Activated T-helper 1 cell treated with anti-CD3 and anti-CD28 coated beads, Interleukin-2, amount 50 U/mL, for 16 hours (primary cell): ENCODE measurements at regions not wholly inside any gene's neighbourhood (a gene's known extent, or its start where the extent isn't known, plus 50 kb on each side); places are given as distances from the start of the nearest gene placed in this dataset.

Experiments used
- DNase-seq, 2 donors: peaks; one replicate each; pipeline ENCODE4 v3.0.0-alpha.2; 2020; ENCODE audit warnings: low read depth in 1 of 2, low spot score in 1 of 2

DNA sequence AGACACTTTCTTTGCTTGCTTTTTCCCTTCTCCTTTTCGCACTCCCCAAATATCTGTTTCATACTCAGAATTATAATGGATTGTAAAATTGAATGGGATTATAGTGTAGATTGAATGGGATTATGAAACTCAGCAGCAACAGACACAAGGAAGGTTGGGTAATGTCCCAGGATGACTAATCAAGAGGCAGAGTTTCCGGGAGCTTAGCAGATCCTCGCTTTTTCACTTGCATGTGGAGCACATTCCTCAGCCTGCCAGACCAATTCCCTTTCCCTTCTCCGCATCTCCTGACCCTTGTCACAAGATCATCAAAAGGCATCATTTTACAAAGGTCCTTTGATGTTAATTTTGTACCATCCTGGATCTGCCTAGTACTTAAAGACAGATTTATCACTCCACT, 55.1 kb upstream of the SLC1A1 start:
- no peak for DNase-seq

DNA sequence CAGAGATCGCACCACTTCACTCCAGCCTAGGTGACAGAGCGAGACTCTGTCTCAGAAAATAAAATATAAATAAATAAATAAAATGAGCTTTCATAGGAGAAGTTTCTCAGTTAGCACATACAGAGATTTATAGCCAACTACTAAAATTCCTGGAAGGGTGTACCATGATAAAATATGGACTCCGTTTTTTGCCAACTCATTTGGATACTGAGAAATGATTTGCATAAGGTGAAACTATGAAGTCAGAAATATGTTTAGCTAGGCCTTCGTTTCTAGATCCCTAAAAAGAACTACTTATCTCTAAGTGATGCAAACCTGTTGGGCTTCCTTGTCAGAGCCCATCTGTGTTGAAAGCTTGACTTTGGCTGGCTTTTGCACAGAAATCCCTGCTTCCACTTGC, 56.9 kb upstream of the SLC1A1 start:
- DNase-seq, result no peak

DNA sequence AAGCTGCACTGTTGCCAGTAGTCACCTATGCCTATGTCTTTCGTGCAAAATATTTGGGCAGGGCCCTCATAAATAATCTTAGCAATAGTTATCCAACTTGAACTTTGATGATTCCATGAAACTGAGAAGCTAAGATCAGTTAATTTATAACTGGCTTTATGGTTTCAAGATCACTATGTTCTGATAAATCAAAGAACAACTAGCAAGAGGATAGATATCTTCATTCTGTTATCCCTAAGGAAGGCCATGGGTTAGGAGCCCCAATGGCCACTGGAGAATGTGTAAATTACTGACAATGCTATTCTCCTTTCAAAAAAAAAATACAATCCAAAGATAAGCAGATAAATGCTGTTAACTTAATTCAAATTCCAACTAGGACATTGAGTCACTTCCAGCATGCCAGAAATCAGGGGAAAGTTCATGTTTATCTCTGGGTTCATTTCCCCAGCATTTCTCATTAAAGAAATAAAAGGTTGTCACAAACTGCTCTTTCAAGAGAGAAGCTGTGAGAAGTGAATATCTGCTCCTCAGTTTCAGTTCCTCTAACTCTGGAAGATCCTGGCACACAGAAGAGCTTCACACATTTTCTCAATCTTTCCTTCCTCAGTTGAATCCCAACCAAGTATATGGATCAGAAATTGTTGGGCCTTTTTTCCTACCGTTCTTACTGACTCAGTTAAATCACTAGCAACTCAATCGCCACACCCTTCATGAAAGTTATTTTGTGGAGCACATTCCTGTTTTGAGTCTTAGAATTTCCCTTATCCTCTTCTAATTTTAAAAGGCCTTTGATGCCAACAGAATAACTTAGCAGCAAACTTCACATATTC, 59.6 kb upstream of the SLC1A1 start:
- DNase-seq, result no peak

DNA sequence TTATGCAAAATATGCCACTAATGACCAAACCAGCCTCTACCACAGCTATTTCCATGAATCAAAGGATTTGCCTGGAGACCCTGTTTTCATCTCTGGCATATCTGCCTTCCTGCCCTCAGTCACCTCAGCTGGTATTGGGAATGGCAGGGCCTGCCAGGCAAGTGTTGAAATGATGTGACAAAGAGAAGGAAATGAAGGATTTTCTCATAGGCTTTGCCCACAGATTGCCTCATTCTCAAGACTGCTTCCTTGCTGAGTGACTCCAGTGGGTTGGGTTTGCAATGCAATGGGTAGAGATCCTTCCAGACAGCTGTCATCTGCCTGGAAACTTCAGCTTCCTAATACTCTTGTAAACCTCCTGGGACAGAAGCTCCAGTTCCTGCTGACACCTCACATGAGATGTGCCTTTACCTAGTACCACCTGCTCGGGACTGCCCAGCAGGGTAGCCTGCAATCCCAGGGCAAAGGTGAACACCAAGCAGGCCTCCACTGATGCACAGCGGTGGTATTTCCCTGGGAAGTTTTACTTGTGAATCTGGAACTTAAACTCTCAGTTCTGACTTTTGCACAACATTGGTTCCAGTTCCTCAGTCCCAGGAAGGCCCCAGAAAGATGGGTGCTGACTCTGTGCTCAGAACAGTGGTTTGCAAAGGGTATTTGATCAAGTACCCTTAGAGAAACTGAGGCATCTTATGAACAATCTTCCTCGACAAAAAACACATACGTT, 64.8 kb upstream of the SLC1A1 start:
- DNase-seq, result no peak

DNA sequence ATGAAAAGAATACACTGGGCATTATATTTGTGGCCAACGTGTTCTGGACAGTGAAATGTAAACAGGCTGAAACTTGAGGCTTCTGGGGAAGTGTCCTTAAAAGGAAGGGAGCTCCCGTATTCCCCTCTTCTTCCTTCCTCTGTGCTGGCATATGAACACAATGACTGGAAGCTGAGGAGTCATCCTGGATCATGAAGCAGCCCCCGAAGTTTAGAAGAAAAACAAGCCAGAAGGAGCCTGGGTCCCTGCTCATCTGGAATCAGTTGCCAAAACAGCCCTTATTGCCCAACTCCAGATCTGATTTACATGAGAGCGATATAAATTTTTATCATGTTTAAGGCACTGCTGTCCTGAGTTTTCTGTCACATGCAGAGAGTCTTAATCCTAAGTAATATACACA, 65.4 kb upstream of the SLC1A1 start:
- DNase-seq, result no peak

DNA sequence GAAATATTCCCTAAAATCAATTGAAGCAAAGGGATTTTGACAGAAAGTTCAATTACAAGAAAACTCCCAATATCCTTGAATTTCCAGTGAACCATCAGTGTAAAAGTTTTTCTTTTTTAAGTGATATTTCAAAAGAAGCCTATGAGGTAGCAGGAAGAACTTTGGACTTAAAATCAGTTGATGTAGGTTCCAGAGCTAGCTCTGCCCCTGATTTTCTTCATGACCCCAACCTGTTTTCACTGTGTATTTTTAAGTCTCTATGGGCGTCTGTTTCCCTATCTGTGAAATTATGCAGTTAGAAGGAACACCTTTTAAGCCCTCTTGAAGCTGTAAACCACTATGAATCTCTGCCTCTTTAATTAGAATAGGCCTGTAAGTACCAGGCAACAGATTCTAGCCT, 66.2 kb upstream of the SLC1A1 start:
- DNase-seq, result no peak

DNA sequence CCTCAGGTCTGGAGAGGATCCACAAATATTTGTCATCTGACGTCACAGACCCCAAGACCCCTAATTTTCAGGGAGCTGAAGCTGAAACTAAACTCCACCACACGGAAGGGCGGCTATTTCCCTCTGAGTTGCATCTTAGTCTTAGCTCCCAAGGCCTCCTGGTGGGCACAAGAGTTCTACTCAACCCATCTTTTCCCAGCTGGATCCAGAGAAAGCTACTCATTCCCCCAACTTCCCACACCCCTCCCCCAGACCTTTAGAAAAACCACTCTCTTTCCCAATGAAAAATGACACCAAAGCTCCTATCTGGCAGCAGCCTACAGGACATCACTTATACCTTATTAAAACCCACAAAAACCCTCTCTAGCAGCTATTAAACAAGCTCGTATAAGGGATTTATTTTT, 67.1 kb upstream of the SLC1A1 start:
- DNase-seq, result no peak

DNA sequence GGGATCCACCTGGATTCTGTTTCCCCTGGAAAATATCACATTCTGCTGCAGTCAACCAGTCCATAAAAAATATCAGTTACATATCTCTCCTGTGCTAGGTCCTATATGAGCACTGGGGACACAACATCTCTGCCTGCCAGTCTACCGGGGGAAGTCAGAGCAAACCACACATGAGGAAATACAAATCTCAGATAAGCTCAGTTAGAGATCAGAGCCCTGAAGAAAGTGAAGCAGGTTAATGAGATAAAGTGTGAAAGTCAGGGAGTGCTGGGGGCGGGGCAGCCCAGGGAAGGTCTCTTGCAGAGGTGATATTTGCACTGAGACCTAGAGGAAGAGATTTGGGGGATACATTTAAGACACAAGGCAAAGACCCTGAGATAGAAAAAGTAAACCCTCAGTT, 67.8 kb upstream of the SLC1A1 start:
- DNase-seq, result no peak

DNA sequence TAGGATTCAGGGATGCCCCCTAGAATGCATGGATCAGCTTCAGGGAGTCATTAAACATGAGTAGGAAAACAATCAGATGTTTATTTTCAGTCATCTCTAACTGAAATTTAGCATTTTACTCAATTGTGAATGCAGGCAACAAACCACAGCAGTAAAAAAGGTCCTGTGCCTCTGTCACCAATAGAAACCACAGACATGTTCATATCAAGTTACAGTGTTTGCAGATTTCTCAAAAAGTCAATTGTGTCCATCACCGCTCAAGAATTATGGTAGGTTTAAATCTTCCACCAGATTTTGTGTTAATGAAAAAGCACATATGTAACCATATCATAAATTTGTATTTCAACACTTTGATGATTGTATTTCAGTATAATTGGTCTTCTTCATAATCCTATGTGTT, 68.4 kb upstream of the SLC1A1 start:
- DNase-seq, result no peak

DNA sequence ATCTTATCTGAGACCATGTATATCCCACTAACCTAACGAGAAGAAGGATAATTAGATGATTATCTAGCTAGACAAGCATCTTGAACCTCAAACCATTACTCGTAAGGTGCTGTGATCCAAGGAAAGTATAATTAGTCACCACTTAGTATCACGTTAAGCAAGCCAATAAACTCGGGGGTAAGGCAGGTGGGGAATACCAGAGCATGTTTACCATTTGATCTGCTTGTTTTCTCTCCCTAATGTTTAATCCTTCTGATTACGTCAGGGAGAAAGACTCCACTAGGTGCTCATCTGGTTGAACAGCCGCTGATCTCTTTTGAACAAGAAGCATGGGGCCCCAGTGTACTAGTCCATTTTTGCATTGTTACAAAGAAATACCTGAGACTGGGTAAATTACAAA, 69.9 kb upstream of the SLC1A1 start:
- no peak for DNase-seq

DNA sequence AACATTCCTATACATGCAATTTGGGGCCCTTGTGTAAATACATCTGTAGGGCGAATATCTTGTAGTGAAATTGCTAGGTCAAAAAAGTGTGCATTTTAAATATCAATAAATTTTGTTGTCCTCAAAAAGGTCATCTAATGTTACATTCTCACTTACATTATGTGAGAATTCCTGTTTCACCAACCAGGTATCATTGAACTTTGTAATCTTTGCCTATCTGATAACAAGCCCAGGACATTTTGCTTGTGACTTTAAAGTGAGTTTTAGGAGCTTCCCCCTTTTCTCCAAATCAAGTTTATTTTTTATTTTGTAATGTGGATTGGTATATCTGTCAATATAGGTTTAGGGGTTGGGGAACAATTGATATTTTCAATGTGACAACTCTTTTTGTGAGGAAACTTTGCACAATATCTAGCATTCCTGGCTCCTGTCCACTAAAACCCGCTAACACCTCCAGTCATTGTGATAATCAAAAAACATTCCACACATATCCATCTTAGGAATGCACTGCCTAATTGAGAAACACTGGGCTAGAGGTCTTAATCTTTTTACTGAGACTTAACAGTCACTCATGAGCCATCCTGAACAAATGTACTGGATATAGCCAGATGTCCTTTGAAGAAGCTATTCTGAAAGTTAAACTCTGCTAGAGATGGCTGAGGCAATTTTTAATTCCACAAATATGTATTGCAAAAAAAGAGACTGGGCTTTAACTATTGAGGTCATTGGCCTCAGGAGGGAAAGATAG, 72.5 kb upstream of the SLC1A1 start:
- DNase-seq, result no peak

DNA sequence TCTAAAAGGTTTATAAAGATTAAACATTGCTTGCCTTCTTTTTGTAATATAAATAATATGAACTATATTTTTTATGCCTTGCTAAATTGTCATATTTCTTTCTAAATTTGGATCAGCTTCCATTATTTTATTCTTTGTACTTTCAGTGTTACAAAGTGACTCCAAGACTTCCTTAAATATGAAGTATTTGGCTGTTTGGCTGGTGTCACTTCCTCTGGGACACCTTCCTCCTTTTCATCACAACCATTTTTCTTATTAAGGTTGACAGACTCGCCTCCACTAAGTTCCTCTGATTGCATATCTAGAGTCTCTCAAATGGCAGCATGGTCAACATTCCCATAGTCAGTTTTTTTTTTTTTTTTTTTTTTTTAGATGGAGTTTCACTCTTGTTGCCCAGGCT, 73.8 kb upstream of the SLC1A1 start:
- DNase-seq, result no peak

DNA sequence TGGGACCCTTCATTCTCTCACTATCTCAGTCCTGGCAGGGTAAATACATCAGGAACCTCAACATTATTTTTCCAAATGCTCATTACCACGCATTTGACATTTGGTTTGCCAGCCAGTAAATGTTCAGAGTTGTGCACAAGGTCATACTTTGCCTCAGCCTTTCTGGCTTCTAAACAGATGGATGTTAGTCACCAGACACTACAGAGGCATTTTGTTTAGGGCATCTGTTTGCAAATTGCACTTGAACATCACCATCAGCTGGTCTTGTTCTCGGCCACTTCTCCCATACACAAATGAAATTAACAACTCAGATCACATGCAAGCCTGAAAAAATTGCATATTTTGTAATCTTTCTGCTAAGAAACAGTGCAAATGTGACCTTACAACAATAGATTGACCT, 75.0 kb upstream of the SLC1A1 start:
- DNase-seq, result no peak

DNA sequence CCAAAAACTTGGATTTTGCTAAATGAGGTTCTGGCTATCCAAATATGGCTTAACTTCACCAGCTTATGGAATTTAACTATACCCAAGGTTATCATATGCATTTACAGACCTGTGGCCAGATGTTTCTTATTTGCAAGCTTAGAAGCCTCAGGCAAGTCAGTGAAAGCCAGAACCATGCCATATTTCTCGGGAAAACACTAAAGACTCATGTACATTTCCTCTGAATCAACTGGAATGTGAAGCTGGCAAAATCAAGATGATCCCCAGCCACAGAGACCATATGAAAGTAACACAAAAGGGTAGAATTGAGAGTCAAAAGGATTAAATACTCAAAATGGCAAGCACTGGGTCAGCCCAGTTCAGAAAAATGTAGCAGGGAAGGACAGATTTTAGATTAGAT, 76.4 kb upstream of the SLC1A1 start:
- no peak for DNase-seq

DNA sequence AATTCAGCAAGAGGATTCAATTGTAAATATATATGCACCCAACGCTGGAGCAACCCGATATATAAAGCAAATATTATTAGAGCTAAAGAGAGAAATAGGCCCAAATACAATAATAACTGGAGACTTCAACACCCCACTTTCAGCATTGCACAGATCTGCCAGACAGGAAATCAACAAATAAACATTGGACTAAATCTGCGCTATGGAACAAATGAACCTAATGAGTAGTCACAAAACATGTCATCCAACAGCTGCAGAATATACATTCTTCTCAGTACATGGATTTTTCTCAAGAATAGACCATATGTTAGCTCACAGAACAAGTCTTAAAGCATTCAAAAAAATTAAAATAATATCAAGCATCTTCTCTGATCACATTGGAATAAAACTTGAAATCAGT, 86.1 kb upstream of the SLC1A1 start:
- no peak for DNase-seq

DNA sequence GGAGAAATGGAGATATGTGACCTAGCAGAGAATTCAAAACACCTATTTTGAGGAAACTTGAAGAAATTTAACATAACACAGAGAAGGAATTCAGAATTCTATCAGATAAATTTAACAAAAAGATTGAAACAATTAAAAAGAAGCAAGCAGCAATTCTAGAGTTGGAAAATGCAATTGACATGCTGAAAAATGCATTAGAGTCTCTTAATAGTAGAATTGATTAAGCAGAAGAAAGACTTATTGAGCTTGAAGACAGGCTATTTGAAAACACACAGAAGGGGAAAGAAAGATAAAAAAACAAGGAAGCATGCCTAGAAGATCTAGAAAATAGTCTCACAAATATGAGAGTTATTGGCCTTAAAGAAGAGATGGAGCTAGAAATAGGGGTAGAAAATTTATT, 87.8 kb upstream of the SLC1A1 start:
- DNase-seq, result no peak

DNA sequence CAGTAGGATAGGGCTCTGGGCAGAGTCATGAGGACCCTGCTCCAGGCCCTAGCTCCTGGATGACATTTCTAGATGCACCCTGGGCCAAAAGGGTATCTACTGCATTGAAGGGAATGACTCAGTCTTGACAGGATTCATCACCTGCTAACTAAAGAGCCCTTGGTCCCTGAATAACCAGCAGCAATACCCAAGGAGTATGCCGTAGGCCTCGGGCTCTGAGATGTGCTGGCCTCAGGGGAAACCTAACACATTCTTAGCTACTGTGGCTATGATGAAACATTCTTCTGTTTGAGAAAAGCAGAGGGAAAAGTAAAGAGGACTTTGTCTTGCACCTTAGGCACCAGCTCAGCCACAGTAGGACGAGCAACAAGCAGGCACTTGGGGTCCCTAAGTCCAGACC, 89.5 kb upstream of the SLC1A1 start:
- no peak for DNase-seq

DNA sequence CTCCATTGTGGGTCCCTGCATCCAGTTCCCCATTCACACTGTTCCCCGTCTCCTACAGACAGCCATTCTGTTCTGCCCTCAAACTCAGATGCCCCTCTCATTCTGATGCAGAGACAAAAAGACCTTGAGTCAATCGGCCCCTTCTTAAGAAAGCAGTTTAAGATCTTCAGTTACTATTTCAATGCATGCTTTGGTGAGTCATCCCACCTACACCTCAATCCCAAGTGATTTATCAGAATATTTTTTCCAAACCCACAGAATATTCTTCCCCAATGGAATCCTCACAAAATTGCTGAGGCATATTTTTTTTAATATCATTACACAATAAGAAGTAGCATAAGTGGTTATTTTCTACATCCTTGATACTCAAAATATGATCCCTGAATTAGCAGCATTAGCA, 92.4 kb upstream of the SLC1A1 start:
- no peak for DNase-seq

DNA sequence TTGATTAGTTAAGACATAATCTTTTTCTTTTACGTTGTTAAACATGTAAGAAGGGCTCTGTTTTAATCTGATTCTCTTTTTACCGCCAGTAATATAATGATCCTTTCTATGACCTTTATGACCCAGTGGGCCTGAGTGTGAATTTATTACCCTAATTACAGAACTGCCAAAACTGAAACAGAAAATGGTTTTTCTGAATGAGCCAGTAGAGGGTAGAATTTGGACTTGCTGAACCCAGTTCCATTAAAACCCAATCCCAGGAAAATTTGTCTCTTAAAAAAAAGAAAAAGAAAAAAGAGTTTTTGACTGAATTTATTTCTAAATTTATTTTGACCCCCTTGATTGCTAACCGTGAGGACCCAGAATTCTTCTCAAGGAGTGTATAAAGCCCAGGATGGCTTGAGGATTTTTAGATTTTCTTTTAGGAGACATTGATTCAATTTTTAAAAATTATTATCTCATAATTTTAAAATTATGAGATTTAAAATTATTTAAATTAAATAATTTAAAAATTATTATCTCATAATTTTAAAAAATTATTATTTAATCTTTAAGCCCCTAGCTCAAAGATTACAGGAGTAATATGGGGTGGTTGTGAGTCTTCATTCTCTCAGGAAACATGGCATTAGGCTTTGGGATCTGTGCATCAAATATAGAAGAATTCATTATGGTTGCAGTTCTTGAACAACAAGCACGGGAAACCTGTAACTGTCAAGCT, 94.1 kb upstream of the GLIS3 start:
- DNase-seq, result no peak

DNA sequence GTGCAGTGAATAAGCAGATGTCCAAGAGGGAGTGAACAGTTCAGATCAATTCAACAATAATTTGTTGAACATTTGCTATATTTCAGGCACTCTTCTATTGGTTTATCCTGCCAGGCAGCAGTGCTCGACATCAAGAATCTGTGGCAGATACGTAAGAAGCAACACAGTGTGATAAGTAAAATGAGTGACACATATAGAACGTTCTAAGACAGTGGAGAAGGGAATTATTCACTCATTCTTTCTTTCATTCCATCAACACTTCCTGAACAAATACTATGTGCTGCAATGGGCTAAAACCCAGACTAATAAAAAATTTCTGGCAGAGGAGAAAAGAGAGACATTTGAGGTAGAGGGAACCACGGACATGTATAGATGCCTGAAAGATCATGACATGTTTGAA, 89.9 kb upstream of the GLIS3 start:
- no peak for DNase-seq

DNA sequence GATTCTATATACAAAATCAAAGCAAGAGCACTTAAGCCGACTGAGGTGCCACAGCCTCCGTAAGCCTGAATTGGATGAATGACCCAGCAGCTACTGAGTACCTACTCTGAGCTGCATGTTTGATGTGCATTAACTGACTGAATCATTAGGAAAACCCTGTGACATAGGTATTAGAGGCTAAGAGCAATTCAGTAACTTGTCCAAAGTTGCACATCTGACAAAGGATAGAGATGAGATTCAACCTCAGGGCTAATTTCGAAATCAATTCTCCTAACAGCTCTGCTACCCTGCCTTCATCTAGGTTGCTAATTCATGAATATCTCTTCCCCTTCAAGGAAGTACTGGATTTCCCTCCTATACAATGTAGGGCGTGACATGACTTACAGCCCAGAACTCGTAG, 89.1 kb upstream of the GLIS3 start:
- DNase-seq, result no peak

DNA sequence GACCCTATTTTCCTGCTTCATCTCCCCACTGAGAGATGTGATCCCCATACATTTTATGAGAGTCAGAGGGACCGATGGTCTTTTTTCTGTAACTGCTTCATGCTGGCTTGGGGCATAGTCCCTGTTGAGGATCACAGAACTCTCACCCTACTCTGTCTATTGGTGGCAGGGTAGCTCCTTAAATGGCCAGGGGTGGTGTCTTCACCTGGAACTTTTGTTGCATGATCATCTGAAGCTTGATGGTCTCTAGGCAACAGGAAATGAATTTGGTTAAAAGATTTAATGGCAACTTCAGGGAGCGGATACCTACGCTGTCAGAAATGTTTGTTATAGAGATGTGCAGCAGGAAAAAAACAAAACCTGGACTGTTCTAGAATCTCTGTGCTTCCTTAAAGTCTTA, 87.0 kb upstream of the GLIS3 start:
- no peak for DNase-seq
